NCI-H446 treated with DMSO at 0.1 percent for 48 hours (cell line): ENCODE measurements at regions not wholly inside any gene's neighbourhood (a gene's known extent, or its start where the extent isn't known, plus 50 kb on each side); places are given as distances from the start of the nearest gene placed in this dataset.

Source experiments
- DNase-seq: peaks from one replicate; lab custom pipeline; 2025; lab: John Stamatoyannopoulos, UW

DNA sequence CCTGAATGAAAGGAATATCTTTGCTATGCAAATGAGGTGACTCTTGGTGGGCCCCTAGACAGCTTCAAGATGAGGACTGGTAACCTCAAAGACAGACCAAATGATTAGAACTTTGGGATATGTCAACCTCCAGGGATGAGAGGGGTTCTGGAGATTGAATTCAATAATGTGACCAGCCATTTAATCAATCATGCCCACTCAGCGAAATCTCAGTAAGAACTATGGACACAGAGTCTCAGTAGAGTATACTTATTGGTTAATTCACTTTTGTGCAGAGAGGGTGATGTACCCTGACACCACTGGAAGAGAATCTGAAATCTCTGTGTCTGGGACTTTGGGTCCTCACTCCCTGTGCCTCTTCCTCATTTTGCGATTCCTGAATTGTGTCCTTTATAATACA, 662.8 kb downstream of the OLFM4 start:
- no peak for DNase-seq

GRCh38 chr13:53694814-53695532, 666.4 kb downstream of the OLFM4 start:
- no peak for DNase-seq

DNA sequence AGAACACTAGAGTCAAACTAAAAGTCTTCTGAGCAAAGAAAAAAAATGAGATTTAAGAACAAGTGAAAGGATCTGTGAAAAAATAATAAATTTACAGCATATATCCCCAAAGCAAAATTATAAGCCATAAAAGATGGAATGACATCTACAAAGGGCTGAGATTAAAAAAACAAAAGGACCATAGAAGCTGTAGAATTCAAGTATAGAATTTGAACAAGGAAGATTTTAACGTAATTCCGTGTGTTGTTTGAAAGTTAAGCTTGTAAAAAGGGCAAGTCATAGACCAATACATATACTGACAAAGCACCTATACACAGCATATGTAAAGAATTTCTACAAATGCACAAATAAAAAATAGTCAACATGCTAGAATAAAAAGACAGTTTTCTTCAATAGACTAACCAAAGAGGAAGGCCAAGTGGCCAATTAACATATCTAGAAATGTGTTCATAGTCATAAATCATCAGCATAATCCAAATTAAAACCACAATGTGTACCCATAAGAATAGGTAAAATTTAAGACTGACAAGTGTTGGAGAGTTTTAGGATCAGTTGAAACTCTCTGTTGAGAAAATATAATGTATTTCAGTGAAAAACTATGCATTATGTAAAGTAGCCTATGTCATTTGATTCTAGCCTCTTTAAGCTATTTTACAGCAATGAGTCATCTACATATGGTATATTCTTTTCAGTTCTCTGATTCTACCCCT, 674.9 kb downstream of the OLFM4 start:
- DNase-seq, result no peak

GRCh38 chr13:53719281-53719680, 690.7 kb downstream of the OLFM4 start:
- no peak for DNase-seq

GRCh38 chr13:53732664-53733063, 704.1 kb downstream of the OLFM4 start:
- no peak for DNase-seq

GRCh38 chr13:53743906-53744305, 715.3 kb downstream of the OLFM4 start:
- DNase-seq, result no peak

GRCh38 chr13:53747825-53748224, 719.2 kb downstream of the OLFM4 start:
- no peak for DNase-seq

DNA sequence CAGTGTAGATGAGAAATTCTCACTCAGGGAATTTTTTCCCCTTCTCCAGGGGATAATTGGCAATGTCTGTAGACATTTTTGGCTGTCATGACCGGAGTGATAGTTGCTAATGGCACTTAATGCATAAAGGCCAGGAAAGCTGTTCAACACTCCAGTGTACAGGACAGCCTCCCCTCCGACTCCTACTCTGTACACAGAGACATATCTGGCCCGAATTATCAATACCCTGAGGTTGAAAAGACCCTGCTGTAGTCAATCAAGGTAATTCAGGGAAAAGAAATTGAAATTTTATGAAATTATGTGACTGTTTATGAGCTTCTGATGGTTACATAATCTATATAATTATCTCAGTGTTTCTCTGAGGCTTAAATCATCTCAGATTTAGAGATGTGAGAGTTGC, 720.7 kb downstream of the OLFM4 start:
- DNase-seq, result no peak

GRCh38 chr13:53759016-53759415, 730.4 kb downstream of the OLFM4 start:
- no peak for DNase-seq

GRCh38 chr13:53775807-53776206, 747.2 kb downstream of the OLFM4 start:
- no peak for DNase-seq

DNA sequence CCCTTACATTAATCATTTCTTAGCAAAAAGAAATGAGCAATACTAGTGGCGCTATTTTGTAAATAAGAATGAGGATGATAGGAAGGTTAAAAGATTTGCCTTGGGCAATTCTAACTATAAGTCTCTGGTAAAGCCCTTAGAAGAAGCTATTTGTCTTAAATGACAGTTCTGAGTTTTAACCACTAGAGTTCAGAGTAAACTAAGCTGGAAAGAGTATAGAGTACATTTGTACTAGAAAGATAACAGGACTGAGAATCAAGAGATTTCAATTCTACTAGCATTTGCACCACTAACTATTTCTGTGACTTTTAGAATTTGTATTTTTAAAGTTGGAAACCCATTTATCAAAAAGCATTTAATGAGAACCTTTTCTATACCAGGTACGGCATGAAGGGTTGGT, 750.3 kb downstream of the OLFM4 start:
- DNase-seq, result no peak

DNA sequence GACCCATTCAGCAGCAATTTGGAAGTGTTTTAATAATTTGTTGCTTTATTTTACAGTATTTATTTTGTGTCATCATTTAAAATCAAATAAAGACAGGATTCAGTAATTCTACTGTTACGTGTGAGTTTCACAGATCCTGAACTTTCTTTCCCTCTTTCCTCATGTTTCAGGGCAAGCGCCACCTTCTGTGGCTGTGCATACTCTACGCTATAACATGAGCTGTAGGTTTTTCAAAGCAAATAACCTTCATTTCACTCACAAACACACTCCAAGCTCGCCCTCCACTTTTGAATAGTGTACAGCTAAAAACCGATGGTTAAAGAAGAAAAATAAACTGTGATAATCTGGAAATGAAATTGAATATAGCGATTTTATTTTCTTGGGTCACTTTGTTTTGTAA, 753.3 kb downstream of the OLFM4 start:
- no peak for DNase-seq

DNA sequence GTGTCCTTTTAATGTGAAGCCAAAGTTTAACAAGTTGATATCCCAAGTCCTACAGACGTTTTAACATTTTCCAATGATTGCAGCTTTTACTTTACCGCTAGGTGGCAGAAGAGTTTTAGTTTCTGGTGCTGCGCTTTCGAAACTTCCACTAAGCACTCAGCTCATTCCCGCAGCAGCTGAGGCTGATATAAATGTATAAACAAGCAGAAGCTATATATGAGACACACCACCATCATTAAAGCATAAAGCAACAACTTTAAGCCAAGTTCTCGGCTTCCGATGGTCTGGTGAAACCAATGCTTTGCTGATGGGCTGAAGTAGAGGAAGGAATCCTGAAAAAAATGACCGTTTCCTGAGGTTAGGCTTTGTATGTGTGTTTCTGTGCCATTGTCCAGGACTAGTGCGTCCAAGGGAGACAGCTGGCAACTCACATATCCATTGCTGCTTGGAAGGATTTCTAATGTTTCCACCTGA, 753.9 kb downstream of the OLFM4 start:
- DNase-seq, result peak; percentile 57

- DNase-seq, result no peak
Observed at GRCh38 chr13:53783471-53783870, 754.9 kb downstream of the OLFM4 start.

GRCh38 chr13:53788286-53788685, 759.7 kb downstream of the OLFM4 start:
- DNase-seq, result no peak

DNA sequence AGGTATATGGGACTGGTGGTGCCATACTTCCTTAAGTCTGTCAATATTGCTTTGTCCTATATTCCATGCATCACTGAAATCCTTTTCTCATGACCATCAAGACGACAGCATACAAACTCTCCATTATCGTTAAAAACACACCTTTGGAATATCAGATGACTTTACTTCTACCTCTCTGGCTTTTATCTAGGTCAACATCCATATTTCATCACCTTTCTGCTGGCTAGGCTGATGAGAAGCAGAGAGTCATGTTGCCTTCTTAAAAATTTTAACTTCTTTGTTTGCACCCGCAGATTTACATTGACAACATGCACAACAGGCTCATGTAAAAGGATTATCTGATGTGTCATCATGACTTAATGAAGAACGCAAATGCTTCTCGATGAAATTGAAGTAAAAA, 771.4 kb downstream of the OLFM4 start:
- no peak for DNase-seq

DNA sequence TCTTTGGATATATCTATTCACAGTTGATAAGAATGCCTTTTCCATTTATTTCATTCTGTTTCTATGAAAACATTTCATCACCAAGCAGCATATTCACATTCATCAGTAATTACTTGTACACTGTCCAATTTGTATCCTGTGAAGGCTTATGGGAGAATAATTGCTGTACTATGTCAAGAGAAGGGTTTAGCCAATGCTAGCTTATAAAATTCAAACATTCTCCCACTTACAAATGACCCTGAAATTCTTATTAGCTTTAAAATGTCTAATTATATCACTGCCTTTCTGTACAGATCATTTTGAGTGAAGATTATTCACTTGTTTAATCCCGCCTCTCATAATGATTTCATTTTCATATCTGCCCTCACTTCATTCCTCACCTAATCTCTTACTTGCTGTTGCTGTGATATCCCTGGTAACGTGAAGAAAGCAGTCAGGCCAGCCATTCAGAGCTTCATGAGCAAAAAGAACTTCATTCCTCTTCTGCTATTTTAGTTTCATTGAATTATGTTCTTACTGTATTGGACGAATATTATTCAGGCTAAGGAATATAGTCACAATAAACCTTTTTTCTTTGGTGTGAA, 778.7 kb downstream of the OLFM4 start:
- DNase-seq, result no peak

GRCh38 chr13:53821632-53822031, 793.0 kb downstream of the OLFM4 start:
- peak; percentile 64 for DNase-seq

- DNase-seq, result no peak
Observed at GRCh38 chr13:53822136-53822535, 793.5 kb downstream of the OLFM4 start.

DNA sequence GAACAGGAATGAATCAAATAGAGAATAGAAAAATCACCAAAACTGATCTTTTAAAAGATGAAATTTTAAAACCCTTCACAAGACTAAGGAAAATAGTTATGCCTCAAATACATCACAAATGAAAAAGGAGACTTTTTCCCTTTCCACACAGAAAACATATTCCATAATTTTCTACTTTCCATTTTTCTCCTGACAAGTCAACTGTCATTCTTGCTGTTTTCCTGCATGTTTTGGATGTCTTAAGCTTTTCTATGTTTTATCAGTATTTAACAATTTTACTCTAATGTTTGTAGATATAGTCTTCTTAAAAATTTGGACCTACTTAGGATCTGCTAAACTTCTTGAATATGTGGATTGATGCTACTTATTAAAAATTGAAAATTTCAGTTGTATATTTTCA, 810.8 kb downstream of the OLFM4 start:
- DNase-seq, result no peak

GRCh38 chr13:53844473-53845146, 816.0 kb downstream of the OLFM4 start:
- no peak for DNase-seq

DNA sequence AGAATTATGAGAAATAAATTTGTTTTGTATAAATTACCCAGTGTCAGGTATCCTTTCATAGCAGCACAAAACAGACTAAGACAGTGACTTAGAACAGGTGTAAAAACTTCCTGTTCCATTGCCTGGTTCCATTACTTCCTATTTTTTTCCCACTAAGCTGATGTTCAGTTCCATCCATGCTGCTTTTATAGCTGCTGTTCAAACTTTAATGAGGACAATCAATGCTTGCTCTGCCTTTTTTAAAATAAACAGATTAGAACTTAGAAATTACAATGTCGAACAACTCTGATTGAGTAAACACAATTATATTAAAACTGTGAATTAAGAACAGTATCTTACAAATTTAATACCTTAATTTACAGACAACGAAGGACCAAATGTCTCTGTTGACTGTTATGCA, 818.9 kb downstream of the OLFM4 start:
- no peak for DNase-seq
